HG03135 (cell line): ENCODE measurements at regions not wholly inside any gene's neighbourhood (a gene's known extent, or its start where the extent isn't known, plus 50 kb on each side); places are given as distances from the start of the nearest gene placed in this dataset.

Source experiments
- ATAC-seq: cut with Tn5 transposase; IDR thresholded peaks from one replicate; pipeline ENCODE4 v1.9.1; 2021; ENCODE audit warnings: mild to moderate bottlenecking, moderate library complexity; ENCODE audit not compliant: unreplicated experiment

DNA sequence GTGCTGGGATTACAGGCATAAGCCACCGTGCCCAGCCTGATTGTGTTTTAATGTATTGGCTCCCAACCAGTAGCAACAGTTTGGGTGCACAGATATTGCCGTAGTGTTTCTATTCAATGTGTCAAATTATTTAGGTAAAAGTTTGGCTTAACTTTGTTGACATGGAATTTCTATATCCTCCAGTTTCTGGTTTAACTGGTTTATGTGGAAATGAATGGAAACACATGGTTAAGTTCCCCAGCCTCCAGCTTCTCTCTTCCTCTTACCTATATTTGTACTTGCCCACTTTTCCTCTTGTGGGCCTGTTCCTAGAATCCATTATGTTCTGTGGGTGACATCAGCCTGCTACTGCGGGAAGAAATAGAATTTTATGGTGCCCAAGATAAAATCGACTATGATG is 53.9 kb upstream of the ESR1 start:
- no peak for ATAC-seq

DNA sequence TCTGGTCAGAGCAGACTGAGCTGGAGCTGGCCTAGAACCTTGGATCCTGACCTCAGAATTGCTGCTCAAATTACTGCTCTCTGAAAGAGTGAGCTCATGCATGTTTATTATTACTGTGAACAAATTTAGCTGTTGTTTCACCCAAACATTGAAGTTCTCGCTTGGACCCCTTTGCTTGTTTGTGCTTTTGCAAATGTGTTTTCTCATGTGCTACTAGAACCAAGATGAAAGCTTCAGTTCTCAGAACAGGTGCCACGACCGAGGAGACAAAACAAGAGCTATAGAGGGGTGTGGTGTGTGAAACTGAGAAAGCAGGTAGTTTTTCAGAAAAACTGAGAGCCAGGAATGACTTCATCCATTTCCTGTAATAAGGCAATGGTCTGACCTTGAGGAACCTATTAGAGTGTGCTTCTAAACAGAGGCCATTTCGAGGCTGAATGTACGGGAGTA is 50.0 kb upstream of the ESR1 start:
- peak; percentile 96 for ATAC-seq
